Skin of body (tissue), 2 donors: ENCODE measurements at regions not wholly inside any gene's neighbourhood (a gene's known extent, or its start where the extent isn't known, plus 50 kb on each side); places are given as distances from the start of the nearest gene placed in this dataset. TPM values are rescaled to one million over a fixed set of nuclear protein-coding genes. Genes with fewer than 3 reads are reported as not detected.

Experiments used
- DNase-seq: peaks from one replicate; lab custom pipeline; 2025; lab: John Stamatoyannopoulos, UW
- small RNA-seq: library from RNA; depleted of rRNA; stranded (forward); fragments of <200 nt; gene quantifications from one replicate; pipeline ENCODE3, GENCODE V24; 2014; ENCODE audit warnings: low replicate concordance

GRCh38 chr3:86178095-86178494, 812.9 kb downstream of the VGLL3 start:
- no peak for DNase-seq

- DNase-seq, result no peak
Observed at GRCh38 chr3:86176445-86176784, 814.5 kb downstream of the VGLL3 start.

- DNase-seq, result no peak
Observed at GRCh38 chr3:86175593-86176444, 815.1 kb downstream of the VGLL3 start.

GRCh38 chr3:86175051-86175536, 815.9 kb downstream of the VGLL3 start:
- no peak for DNase-seq

GRCh38 chr3:86173401-86173800, 817.5 kb downstream of the VGLL3 start:
- no peak for DNase-seq

- no peak for DNase-seq
Observed at GRCh38 chr3:86168512-86168911, 822.4 kb downstream of the VGLL3 start.

GRCh38 chr3:86162521-86162920, 828.4 kb downstream of the VGLL3 start:
- DNase-seq, result no peak

GRCh38 chr3:86161493-86161892, 829.5 kb downstream of the VGLL3 start:
- no peak for DNase-seq

- no peak for DNase-seq
Observed at GRCh38 chr3:86152620-86153019, 838.3 kb downstream of the VGLL3 start.

- DNase-seq, result no peak
Observed at GRCh38 chr3:86149054-86149453, 841.9 kb downstream of the VGLL3 start.

GRCh38 chr3:86147119-86147518, 843.8 kb downstream of the VGLL3 start:
- no peak for DNase-seq

GRCh38 chr3:86126552-86126951, 864.4 kb downstream of the VGLL3 start:
- DNase-seq, result no peak

Small RNAs in the stretch of these regions (small RNA-seq; reads per million reads assigned to genes)
- gene AC108706.1 (not detected), gene RNU6-1129P (not detected)
